ENCODE measurements at regions not wholly inside any gene's neighbourhood (a gene's known extent, or its start where the extent isn't known, plus 50 kb on each side); places are given as distances from the start of the nearest gene placed in this dataset.

- DNase-seq (ENCODE audit: low read depth in 2 of 3, low spot score in 2 of 3) = no peak
Observed at GRCh38 chr18:77895250-77895649, 645.6 kb downstream of the GALR1 start.

- no peak for DNase-seq (ENCODE audit: low read depth in 2 of 3, low spot score in 2 of 3)
Observed at GRCh38 chr18:77896586-77897252, 647.1 kb downstream of the GALR1 start.

GRCh38 chr18:77897606-77898005 lies 648.0 kb downstream of the GALR1 start:
- DNase-seq (ENCODE audit: low read depth in 2 of 3, low spot score in 2 of 3) = no peak

- DNase-seq (ENCODE audit: low read depth in 2 of 3, low spot score in 2 of 3) = peak; percentile 16 to 71 (median 66)
Observed at GRCh38 chr18:77899972-77900754, 650.5 kb downstream of the GALR1 start.

GRCh38 chr18:77905011-77905410 lies 655.4 kb downstream of the GALR1 start:
- DNase-seq (ENCODE audit: low read depth in 2 of 3, low spot score in 2 of 3) = no peak

- no peak for DNase-seq (ENCODE audit: low read depth in 2 of 3, low spot score in 2 of 3)
Observed at GRCh38 chr18:77905449-77906055, 655.9 kb downstream of the GALR1 start.

- no peak for DNase-seq (ENCODE audit: low read depth in 2 of 3, low spot score in 2 of 3)
Observed at GRCh38 chr18:77906103-77906892, 656.6 kb downstream of the GALR1 start.

- no peak for DNase-seq (ENCODE audit: low read depth in 2 of 3, low spot score in 2 of 3)
Observed at GRCh38 chr18:77910347-77910746, 660.7 kb downstream of the GALR1 start.

GRCh38 chr18:77911971-77912605 lies 662.4 kb downstream of the GALR1 start:
- DNase-seq (ENCODE audit: low read depth in 2 of 3, low spot score in 2 of 3) = no peak

GRCh38 chr18:77918730-77919129 lies 669.1 kb downstream of the GALR1 start:
- DNase-seq (ENCODE audit: low read depth in 2 of 3, low spot score in 2 of 3) = no peak

GRCh38 chr18:77919923-77920322 lies 670.3 kb downstream of the GALR1 start:
- no peak for DNase-seq (ENCODE audit: low read depth in 2 of 3, low spot score in 2 of 3)

- no peak for DNase-seq (ENCODE audit: low read depth in 2 of 3, low spot score in 2 of 3)
Observed at GRCh38 chr18:77935342-77935741, 685.7 kb downstream of the GALR1 start.

- DNase-seq (ENCODE audit: low read depth in 2 of 3, low spot score in 2 of 3) = no peak
Observed at GRCh38 chr18:77940566-77940965, 690.9 kb downstream of the GALR1 start.

- no peak for DNase-seq (ENCODE audit: low read depth in 2 of 3, low spot score in 2 of 3)
Observed at GRCh38 chr18:77944533-77944932, 694.9 kb downstream of the GALR1 start.

GRCh38 chr18:77948567-77948966 lies 698.9 kb downstream of the GALR1 start:
- no peak for DNase-seq (ENCODE audit: low read depth in 2 of 3, low spot score in 2 of 3)

- DNase-seq (ENCODE audit: low read depth in 2 of 3, low spot score in 2 of 3) = no peak
Observed at GRCh38 chr18:77949355-77949973, 699.8 kb downstream of the GALR1 start.

GRCh38 chr18:77959248-77959647 lies 709.6 kb downstream of the GALR1 start:
- DNase-seq (ENCODE audit: low read depth in 2 of 3, low spot score in 2 of 3) = no peak

GRCh38 chr18:77960791-77961410 lies 711.3 kb downstream of the GALR1 start:
- DNase-seq (ENCODE audit: low read depth in 2 of 3, low spot score in 2 of 3) = no peak

GRCh38 chr18:77967071-77967470 lies 717.4 kb downstream of the GALR1 start:
- no peak for DNase-seq (ENCODE audit: low read depth in 2 of 3, low spot score in 2 of 3)

GRCh38 chr18:77967791-77968190 lies 718.1 kb downstream of the GALR1 start:
- no peak for DNase-seq (ENCODE audit: low read depth in 2 of 3, low spot score in 2 of 3)
